ENCODE measurements at regions not wholly inside any gene's neighbourhood (a gene's known extent, or its start where the extent isn't known, plus 50 kb on each side); places are given as distances from the start of the nearest gene placed in this dataset.
"Not testable (repeated sequence)": the region's sequence is repeated elsewhere in the genome, so short reads cannot be mapped to it uniquely, and the experiment has no call there.

GRCh38 chr4:71841336-71841735 lies 57.5 kb upstream of the GC start:
- no peak for DNase-seq (ENCODE audit: extremely low read depth, low read depth)

- no peak for DNase-seq (ENCODE audit: extremely low read depth, low read depth)
Measured at GRCh38 chr4:71847300-71847699, 63.4 kb upstream of the GC start.

- DNase-seq (ENCODE audit: extremely low read depth, low read depth), result no peak
Measured at GRCh38 chr4:71855944-71856343, 72.1 kb upstream of the GC start.

GRCh38 chr4:71857713-71858451 lies 74.0 kb upstream of the GC start:
- no peak for DNase-seq (ENCODE audit: extremely low read depth, low read depth)

- no peak for DNase-seq (ENCODE audit: extremely low read depth, low read depth)
Measured at GRCh38 chr4:71860643-71861042, 76.8 kb upstream of the GC start.

GRCh38 chr4:71862315-71862714 lies 78.4 kb upstream of the GC start:
- no peak for DNase-seq (ENCODE audit: extremely low read depth, low read depth)

- DNase-seq (ENCODE audit: extremely low read depth, low read depth), result no peak
Measured at GRCh38 chr4:71863457-71863856, 79.6 kb upstream of the GC start.

- DNase-seq (ENCODE audit: extremely low read depth, low read depth), result no peak
Measured at GRCh38 chr4:71864380-71864779, 80.5 kb upstream of the GC start.

- no peak for DNase-seq (ENCODE audit: extremely low read depth, low read depth)
Measured at GRCh38 chr4:71866212-71866885, 82.5 kb upstream of the GC start.

- no peak for DNase-seq (ENCODE audit: extremely low read depth, low read depth)
Measured at GRCh38 chr4:71867598-71867997, 83.7 kb upstream of the GC start.

GRCh38 chr4:71870456-71870855 lies 86.6 kb upstream of the GC start:
- DNase-seq (ENCODE audit: extremely low read depth, low read depth), result no peak

GRCh38 chr4:71872221-71872620 lies 88.3 kb upstream of the GC start:
- DNase-seq (ENCODE audit: extremely low read depth, low read depth), result no peak

- no peak for DNase-seq (ENCODE audit: extremely low read depth, low read depth)
Measured at GRCh38 chr4:71872767-71873415, 89.0 kb upstream of the GC start.

- DNase-seq (ENCODE audit: extremely low read depth, low read depth), result no peak
Measured at GRCh38 chr4:71878376-71878775, 94.5 kb upstream of the GC start.

GRCh38 chr4:71882113-71882841 lies 98.4 kb upstream of the GC start:
- no peak for DNase-seq (ENCODE audit: extremely low read depth, low read depth)

- DNase-seq (ENCODE audit: extremely low read depth, low read depth), result not testable (repeated sequence)
Measured at GRCh38 chr4:71900366-71900765, 116.5 kb upstream of the GC start.

- not testable (repeated sequence) for DNase-seq (ENCODE audit: extremely low read depth, low read depth)
Measured at GRCh38 chr4:71905594-71905993, 121.7 kb upstream of the GC start.

GRCh38 chr4:71906096-71906495 lies 122.2 kb upstream of the GC start:
- no peak for DNase-seq (ENCODE audit: extremely low read depth, low read depth)

GRCh38 chr4:71907071-71907470 lies 123.2 kb upstream of the GC start:
- DNase-seq (ENCODE audit: extremely low read depth, low read depth), result no peak

- DNase-seq (ENCODE audit: extremely low read depth, low read depth), result no peak
Measured at GRCh38 chr4:71907782-71908181, 123.9 kb upstream of the GC start.

GRCh38 chr4:71913275-71913674 lies 118.5 kb upstream of the NPFFR2 start:
- no peak for DNase-seq (ENCODE audit: extremely low read depth, low read depth)
